ENCODE measurements at regions not wholly inside any gene's neighbourhood (a gene's known extent, or its start where the extent isn't known, plus 50 kb on each side); places are given as distances from the start of the nearest gene placed in this dataset.
"Not testable (repeated sequence)": the region's sequence is repeated elsewhere in the genome, so short reads cannot be mapped to it uniquely, and the experiment has no call there.

GRCh38 chr12:93235881-93236280, 141.8 kb upstream of the NUDT4 start:
- TF ChIP-seq CTCF (IDR thresholded peaks at IDR 0.05; ENCODE audit: low read depth, low read length, missing control alignments): no peak
- no peak for DNase-seq (ENCODE audit: low read depth)
- no peak overlapping the region for H3K4me3 ChIP-seq (ENCODE audit: low read depth, low read length)
- in situ Hi-C loops (cut with HindIII; ENCODE audit: low sequenced_read_pairs): no loop called here

DNA sequence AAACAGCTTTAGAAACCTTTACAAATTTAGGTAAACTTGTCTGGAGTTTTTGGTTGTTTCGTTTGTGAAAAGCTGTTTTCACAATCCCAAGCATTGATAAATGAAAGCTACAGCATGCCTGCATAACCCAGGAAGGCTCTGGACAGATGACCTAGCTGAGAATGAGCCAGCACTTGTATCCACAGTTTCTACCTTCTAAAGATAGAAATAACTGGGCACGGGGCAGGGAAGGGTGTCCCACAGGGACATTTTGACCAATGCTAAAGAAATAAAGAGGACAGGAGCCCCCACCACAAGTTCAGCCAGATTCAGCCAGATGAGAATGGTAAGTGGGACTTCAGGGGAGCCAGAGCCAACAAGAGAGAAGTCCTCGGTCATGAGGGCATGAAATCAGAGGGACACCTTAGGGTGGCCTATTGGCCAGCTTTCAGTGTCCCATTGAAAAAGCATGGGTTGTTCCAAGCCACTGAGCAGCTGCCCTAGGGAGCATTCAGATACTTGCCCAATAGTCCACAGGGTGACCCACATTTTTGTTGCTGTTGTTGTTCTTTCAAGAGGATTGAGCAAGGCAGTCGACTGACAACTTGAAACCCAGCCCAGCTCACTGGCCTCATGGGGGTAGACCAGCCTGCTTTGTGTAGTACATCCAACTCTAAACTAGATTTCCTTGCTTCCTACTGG, 140.3 kb upstream of the NUDT4 start:
- H3K4me3 ChIP-seq (ENCODE audit: low read depth, low read length): no peak overlapping the region
- no peak for DNase-seq (ENCODE audit: low read depth)
- no peak for TF ChIP-seq CTCF (IDR thresholded peaks at IDR 0.05; ENCODE audit: low read depth, low read length, missing control alignments)
- in situ Hi-C loops (cut with HindIII; ENCODE audit: low sequenced_read_pairs): no loop called here

- in situ Hi-C loops (cut with HindIII; ENCODE audit: low sequenced_read_pairs); H3K4me3 ChIP-seq (ENCODE audit: low read depth, low read length); DNase-seq (ENCODE audit: low read depth): not testable (repeated sequence)
Measured at GRCh38 chr12:93238512-93239262, 139.0 kb upstream of the NUDT4 start.

DNA sequence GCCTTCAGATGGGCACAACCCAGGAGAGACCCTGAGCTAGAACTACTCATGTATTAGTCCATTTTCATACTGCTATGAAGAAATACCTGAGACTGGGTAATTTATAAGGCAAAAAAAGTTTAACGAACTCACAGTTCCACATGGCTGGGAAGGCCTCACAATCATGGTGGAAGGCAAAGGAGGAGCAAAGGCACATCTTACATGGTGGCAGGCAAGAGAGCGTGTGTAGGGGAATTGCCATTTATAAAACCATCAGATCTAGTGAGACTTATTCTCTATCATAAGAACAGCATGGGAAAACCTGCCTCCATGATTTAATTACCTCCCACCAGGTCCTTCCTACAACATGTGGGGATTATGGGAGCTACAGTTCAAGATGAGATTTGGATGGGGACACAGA, 137.9 kb upstream of the NUDT4 start:
- H3K4me3 ChIP-seq (ENCODE audit: low read depth, low read length); in situ Hi-C loops (cut with HindIII; ENCODE audit: low sequenced_read_pairs); DNase-seq (ENCODE audit: low read depth): not testable (repeated sequence)

GRCh38 chr12:93242154-93242972, 135.4 kb upstream of the NUDT4 start:
- in situ Hi-C loops (cut with HindIII; ENCODE audit: low sequenced_read_pairs): no loop called here
- no peak for TF ChIP-seq CTCF (IDR thresholded peaks at IDR 0.05; ENCODE audit: low read depth, low read length, missing control alignments)
- DNase-seq (ENCODE audit: low read depth): no peak
- H3K4me3 ChIP-seq (ENCODE audit: low read depth, low read length): no peak overlapping the region

DNA sequence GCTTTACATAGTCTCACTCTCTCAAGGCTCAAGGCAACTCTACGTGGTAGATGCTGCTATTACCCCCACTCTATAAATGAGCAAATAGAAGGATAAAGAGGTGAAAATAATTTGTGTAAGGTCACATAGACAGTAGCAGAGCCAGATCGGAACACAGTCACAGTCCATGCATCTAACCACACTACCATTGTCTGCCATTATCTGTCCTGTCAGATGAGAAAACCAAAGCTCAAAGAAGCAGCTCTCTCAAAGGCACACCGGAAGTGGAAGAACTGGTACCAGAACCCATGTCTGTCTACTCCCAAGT, 134.4 kb upstream of the NUDT4 start:
- no peak overlapping the region for H3K4me3 ChIP-seq (ENCODE audit: low read depth, low read length)
- in situ Hi-C loops (cut with HindIII; ENCODE audit: low sequenced_read_pairs): no loop called here
- no peak for TF ChIP-seq CTCF (IDR thresholded peaks at IDR 0.05; ENCODE audit: low read depth, low read length, missing control alignments)
- no peak for DNase-seq (ENCODE audit: low read depth)

GRCh38 chr12:93243689-93244513, 133.8 kb upstream of the NUDT4 start:
- in situ Hi-C loops (cut with HindIII; ENCODE audit: low sequenced_read_pairs): no loop called here
- no peak overlapping the region for H3K4me3 ChIP-seq (ENCODE audit: low read depth, low read length)
- TF ChIP-seq CTCF (IDR thresholded peaks at IDR 0.05; ENCODE audit: low read depth, low read length, missing control alignments): no peak
- no peak for DNase-seq (ENCODE audit: low read depth)

Data from astrocyte of the cerebellum (primary cell).